ENCODE measurements at regions not wholly inside any gene's neighbourhood (a gene's known extent, or its start where the extent isn't known, plus 50 kb on each side); places are given as distances from the start of the nearest gene placed in this dataset.
A peak's percentile ranks its signal among the peaks of the same experiment; 100 is the strongest.

- no peak for DNase-seq (ENCODE audit: low read depth)
- no peak for TF ChIP-seq CTCF (conservative IDR thresholded peaks at IDR 0.05; ENCODE audit: control insufficient read depth, insufficient read depth, low read depth, low read length)
- H3K4me3 ChIP-seq (ENCODE audit: control insufficient read depth, low read depth, low read length), result no peak overlapping the region
Observed at GRCh38 chr7:101699399-101699798, 70.3 kb upstream of the MYL10 start.

DNA sequence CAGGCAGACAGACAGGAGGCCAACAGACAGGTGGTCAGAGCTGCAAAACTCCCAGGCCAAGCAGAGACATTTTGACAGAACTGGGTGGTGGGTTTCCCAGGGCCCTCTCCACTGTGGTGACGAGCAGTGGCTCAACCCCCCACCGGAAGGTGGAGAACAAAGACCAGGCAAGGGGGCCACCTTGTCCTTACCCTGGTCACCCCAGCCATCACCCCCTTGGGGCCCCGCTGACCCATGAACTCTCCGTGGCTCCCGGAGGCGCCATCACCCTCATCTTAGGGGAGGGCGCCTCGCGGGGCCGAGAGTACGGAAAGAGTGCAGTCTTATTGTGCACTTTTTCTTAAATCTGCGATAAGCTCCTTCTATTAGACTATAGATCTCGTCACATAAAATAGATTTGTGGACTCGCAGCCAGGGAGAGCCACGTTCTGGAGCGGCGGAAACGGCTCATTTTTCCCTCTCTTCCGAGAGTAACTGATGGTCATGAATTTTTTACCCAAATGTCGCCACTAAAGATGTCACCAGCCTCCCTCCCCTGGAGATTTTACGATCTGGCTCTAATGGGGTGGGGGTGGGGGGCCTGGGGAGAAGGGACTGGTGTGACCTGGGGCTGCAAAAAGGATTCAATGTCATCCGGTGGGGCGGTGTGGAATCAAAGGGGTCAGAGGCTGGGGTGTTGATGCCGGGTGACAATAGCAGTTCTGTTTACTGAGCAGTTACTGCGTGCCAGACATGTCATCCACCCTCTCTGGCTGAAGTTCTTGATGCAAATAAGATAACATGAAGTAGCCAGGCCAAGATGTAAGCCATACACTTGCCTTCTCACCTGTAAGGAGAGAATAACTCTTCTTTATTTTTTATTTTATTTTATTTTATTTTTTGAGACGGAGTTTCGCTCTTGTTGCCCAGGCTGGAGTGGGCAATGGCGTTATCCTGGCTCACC lies 71.1 kb upstream of the MYL10 start:
- H3K4me3 ChIP-seq (ENCODE audit: control insufficient read depth, low read depth, low read length), result no peak overlapping the region
- no peak for DNase-seq (ENCODE audit: low read depth)
- TF ChIP-seq CTCF (conservative IDR thresholded peaks at IDR 0.05; ENCODE audit: control insufficient read depth, insufficient read depth, low read depth, low read length), result no peak

DNA sequence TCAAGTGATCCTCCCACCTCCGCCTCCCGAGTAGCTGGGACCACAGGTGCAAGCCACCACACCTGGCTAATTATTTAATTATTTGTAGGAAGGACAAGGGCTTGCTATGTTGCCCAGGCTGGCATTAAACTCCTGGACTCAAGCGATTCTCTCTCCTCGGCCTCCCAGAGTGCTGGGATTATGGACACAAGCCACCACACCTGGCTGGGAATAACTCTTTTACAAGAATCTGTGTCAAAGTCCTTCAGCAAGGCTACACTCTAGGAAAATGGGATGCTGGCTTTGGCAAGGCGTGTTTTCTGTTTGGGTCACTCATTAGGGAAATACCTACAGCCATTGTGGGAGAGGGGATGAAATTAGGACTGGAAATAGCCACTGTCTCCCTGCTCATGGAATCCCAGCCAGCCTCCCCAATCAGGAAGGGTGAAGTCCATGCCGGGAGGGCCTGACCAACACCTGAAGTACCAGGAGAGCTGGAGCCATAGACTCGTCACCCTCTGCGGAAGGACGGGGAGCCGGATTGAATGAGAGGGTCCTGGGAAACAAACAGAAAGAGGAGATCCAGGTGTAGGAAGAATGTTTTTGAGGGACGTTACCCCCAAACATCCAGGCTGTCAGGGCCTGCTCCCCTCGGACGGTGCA lies 72.2 kb upstream of the MYL10 start:
- no peak for DNase-seq (ENCODE audit: low read depth)
- H3K4me3 ChIP-seq (ENCODE audit: control insufficient read depth, low read depth, low read length), result no peak overlapping the region

DNA sequence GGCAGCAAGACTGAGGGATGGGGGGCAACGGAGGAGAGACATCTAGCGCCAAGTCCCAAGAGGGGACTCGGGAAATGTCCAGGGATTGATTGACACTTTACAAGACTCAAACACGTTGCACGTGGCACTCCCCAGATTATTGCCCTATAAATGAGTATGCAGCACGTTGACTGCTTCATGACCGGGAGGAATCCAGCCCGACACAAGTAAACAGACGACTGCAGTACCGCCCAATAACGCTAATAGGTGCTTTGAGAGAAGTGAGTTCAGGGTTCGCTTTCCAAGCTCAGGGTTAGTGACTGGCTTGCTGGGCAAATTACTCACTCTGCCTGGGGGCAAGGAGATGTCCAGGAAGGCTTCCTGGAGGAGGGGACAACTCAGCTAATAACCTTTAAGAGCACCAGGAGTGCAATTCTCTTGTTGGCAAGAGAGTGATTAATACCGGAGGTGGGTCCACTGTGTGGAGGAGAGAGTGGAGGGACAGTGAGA lies 73.3 kb upstream of the MYL10 start:
- no peak for TF ChIP-seq CTCF (conservative IDR thresholded peaks at IDR 0.05; ENCODE audit: control insufficient read depth, insufficient read depth, low read depth, low read length)
- H3K4me3 ChIP-seq (ENCODE audit: control insufficient read depth, low read depth, low read length), result no peak overlapping the region
- peak; percentile 6 for DNase-seq (ENCODE audit: low read depth)

More for the DNA sequence above, 72.2 kb upstream of the MYL10 start:
- TF ChIP-seq CTCF (conservative IDR thresholded peaks at IDR 0.05; ENCODE audit: control insufficient read depth, insufficient read depth, low read depth, low read length), result no peak

- DNase-seq (ENCODE audit: low read depth), result peak; percentile 3
- no peak overlapping the region for H3K4me3 ChIP-seq (ENCODE audit: control insufficient read depth, low read depth, low read length)
- TF ChIP-seq CTCF (conservative IDR thresholded peaks at IDR 0.05; ENCODE audit: control insufficient read depth, insufficient read depth, low read depth, low read length), result no peak
Observed at GRCh38 chr7:101705331-101705730, 76.2 kb upstream of the MYL10 start.

DNA sequence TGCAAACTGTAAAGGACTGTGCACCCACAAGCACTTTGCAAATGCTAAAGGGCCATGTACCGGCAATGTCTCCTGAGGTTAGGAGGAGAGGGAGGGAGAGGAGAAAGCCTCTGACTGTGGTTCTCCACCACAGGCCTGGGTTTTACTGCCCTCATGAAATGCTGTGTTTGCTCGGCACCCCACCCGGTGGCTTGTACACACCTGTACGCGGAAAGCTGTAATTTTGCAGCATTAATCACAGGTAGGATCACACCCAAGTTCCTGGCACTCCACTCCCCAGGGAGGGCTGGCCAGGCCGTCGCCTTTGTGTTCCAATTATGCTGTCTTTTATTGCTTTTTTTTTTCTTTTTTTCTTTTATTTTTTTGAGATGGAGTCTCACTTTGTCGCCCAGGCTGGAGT lies 78.5 kb upstream of the MYL10 start:
- no peak overlapping the region for H3K4me3 ChIP-seq (ENCODE audit: control insufficient read depth, low read depth, low read length)
- no peak for DNase-seq (ENCODE audit: low read depth)
- TF ChIP-seq CTCF (conservative IDR thresholded peaks at IDR 0.05; ENCODE audit: control insufficient read depth, insufficient read depth, low read depth, low read length), result no peak
